OCI-LY3 (cell line): ENCODE measurements at regions not wholly inside any gene's neighbourhood (a gene's known extent, or its start where the extent isn't known, plus 50 kb on each side); places are given as distances from the start of the nearest gene placed in this dataset.

Source experiments
- H2AFZ ChIP-seq: fragments of 200-600, 300-600 bp; shearing (Covaris generic); 2 replicates; pipeline ENCODE4 v1.6.0; 2014; ENCODE audit warnings: antibody characterized with exemption, low read depth, low read length
- H3K27ac ChIP-seq: fragments of 200-600, 300-600 bp; sonication (generic); 2 replicates; pipeline ENCODE4 v1.5.1; 2014; ENCODE audit warnings: mild to moderate bottlenecking, low read length, moderate library complexity, mixed read lengths
- H3K27me3 ChIP-seq: fragments of 200-600, 300-600 bp; sonication (generic); 2 replicates; pipeline ENCODE4 v1.6.1; 2014; ENCODE audit warnings: low read depth, low read length, mixed read lengths
- H3K36me3 ChIP-seq: fragments of 200-600, 300-600 bp; sonication (generic); replicated peaks from 2 replicates; pipeline ENCODE3; 2014; ENCODE audit warnings: low read depth, low read length, mixed read lengths
- H3K4me1 ChIP-seq: fragments of 300-600, 200-600 bp; sonication (generic); 2 replicates; pipeline ENCODE4 v1.6.1; 2014; ENCODE audit warnings: low read length, mixed read lengths
- H3K4me2 ChIP-seq: fragments of 200-600, 300-600 bp; sonication (generic); 2 replicates; pipeline ENCODE4 v1.6.1; 2014; ENCODE audit warnings: low read length, mixed read lengths
- H3K4me3 ChIP-seq: fragments of 300-600, 200-600 bp; sonication (generic); 2 replicates; pipeline ENCODE4 v1.5.1; 2014; ENCODE audit warnings: antibody characterized with exemption, mild to moderate bottlenecking, low read length, moderate library complexity
- H3K79me2 ChIP-seq: fragments of 300-600, 200-600 bp; shearing (Covaris generic); 2 replicates; pipeline ENCODE4 v1.6.1; 2014; ENCODE audit warnings: mild to moderate bottlenecking, low read length, mixed read lengths
- H3K9ac ChIP-seq: fragments of 300-600, 200-600 bp; shearing (Covaris generic); 2 replicates; pipeline ENCODE4 v1.6.0; 2014; ENCODE audit warnings: mild to moderate bottlenecking, low read length, moderate library complexity
- H3K9me3 ChIP-seq: fragments of 200-600, 300-600 bp; shearing (Covaris generic); 2 replicates; pipeline ENCODE4 v1.6.1; 2014; ENCODE audit warnings: low read length, mixed read lengths; ENCODE audit not compliant: insufficient read depth
- H4K20me1 ChIP-seq: fragments of 200-600, 300-600 bp; sonication (generic); 2 replicates; pipeline ENCODE4 v1.6.1; 2016; ENCODE audit warnings: low read length, mixed read lengths; ENCODE audit not compliant: insufficient read depth
- CTCF ChIP-seq: fragments of 200-600, 300-600 bp; sonication (generic); IDR thresholded peaks from 2 replicates; pipeline ENCODE4 v1.5.1; 2014; ENCODE audit warnings: antibody characterized with exemption, low read length, low read depth
- EZH2phosphoT487 ChIP-seq: fragments of 200-600 bp; shearing (Covaris generic); IDR thresholded peaks from 2 replicates; pipeline ENCODE4 v1.6.1; 2018; ENCODE audit warnings: antibody characterized with exemption, mixed run types, low read depth

- H3K36me3 ChIP-seq = no peaks in the 10 kb centered on the region
- H3K27ac ChIP-seq = no peak overlapping the region
- no peaks in the 10 kb centered on the region for H3K4me1 ChIP-seq
- TF ChIP-seq EZH2phosphoT487 (no peak), CTCF (no peak)
- H2AFZ ChIP-seq = no peak overlapping the region
- no peaks in the 10 kb centered on the region for H3K79me2 ChIP-seq
- H3K4me3 ChIP-seq = no peak overlapping the region
- no peak overlapping the region for H3K9ac ChIP-seq
- H3K27me3 ChIP-seq = peaks cover 10% of the 10 kb centered on the region
- H3K4me2 ChIP-seq = no peak overlapping the region
- H4K20me1 ChIP-seq = no peaks in the 10 kb centered on the region
- H3K9me3 ChIP-seq = no peaks in the 10 kb centered on the region
Measured at GRCh38 chr10:101287183-101287996, 58.1 kb upstream of the LBX1 start.

- no peaks in the 10 kb centered on the region for H3K79me2 ChIP-seq
- TF ChIP-seq CTCF = peak; percentile 43
- TF ChIP-seq EZH2phosphoT487 = no peak
- no peak overlapping the region for H2AFZ ChIP-seq
- no peak overlapping the region for H3K9ac ChIP-seq
- H3K27ac ChIP-seq = no peak overlapping the region
- H4K20me1 ChIP-seq = no peaks in the 10 kb centered on the region
- H3K27me3 ChIP-seq = peaks cover 10% of the 10 kb centered on the region
- H3K4me3 ChIP-seq = no peak overlapping the region
- no peak overlapping the region for H3K4me2 ChIP-seq
- H3K4me1 ChIP-seq = no peaks in the 10 kb centered on the region
- H3K36me3 ChIP-seq = no peaks in the 10 kb centered on the region
- no peaks in the 10 kb centered on the region for H3K9me3 ChIP-seq
Measured at GRCh38 chr10:101287997-101288635, 58.9 kb upstream of the LBX1 start.

- TF ChIP-seq CTCF (no peak), EZH2phosphoT487 (no peak)
- Histone ChIP-seq H4K20me1 (no peaks in the 10 kb centered on the region), H3K27me3 (peaks cover 10% of the 10 kb centered on the region), H3K36me3 (no peaks in the 10 kb centered on the region), H3K4me2 (no peak overlapping the region), H3K27ac (no peak overlapping the region), H3K79me2 (no peaks in the 10 kb centered on the region), H3K4me1 (no peaks in the 10 kb centered on the region), H3K9ac (no peak overlapping the region), H3K9me3 (no peaks in the 10 kb centered on the region), H2AFZ (no peak overlapping the region), H3K4me3 (no peak overlapping the region)
Measured at GRCh38 chr10:101289541-101289940, 60.3 kb upstream of the LBX1 start.

GRCh38 chr10:101290431-101290830 lies 61.2 kb upstream of the LBX1 start:
- peaks cover 10% of the 10 kb centered on the region for H3K27me3 ChIP-seq
- no peak overlapping the region for H2AFZ ChIP-seq
- no peaks in the 10 kb centered on the region for H3K36me3 ChIP-seq

More at GRCh38 chr10:101290431-101290830, 61.2 kb upstream of the LBX1 start:
- Histone ChIP-seq H3K4me2 (no peak overlapping the region), H3K9ac (no peak overlapping the region), H3K27ac (no peak overlapping the region), H3K4me1 (no peaks in the 10 kb centered on the region), H4K20me1 (no peaks in the 10 kb centered on the region), H3K79me2 (no peaks in the 10 kb centered on the region), H3K4me3 (no peak overlapping the region), H3K9me3 (no peaks in the 10 kb centered on the region)
- TF ChIP-seq CTCF (no peak), EZH2phosphoT487 (no peak)
